ENCODE measurements at regions not wholly inside any gene's neighbourhood (a gene's known extent, or its start where the extent isn't known, plus 50 kb on each side); places are given as distances from the start of the nearest gene placed in this dataset.

DNA sequence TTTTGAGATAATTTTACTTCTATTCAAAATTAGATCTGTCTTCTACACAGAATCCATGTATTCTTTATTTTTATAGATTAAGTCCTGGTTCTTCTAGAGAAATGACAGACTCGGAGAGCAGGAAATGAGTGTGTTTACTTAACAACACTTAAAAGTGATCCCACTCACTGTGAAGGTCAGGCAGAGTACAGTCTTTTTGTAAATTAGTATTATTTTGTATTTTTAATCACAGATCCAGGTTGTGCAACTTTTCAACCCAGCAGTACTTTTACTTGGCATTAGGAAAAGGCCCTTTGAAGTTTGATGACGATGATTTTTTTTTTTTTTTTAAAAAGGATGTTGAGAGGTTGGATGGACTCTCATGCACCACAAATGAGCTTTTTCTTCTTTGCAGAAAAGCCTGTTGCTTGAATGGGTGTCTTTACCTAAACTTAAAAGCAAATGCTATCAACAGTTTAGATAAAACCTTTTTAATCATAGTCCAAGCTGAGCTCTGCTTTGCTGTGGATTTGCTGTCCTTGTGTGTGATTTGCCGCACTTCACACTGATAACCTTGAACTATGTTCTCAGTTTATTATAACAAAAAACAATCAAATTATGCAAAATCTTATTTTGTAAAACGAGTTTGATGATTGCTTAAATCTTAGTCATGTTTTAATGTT lies 114.1 kb downstream of the MXRA5 start:
- Mint-ChIP-seq H3K27me3 (ENCODE audit: insufficient read depth, low read depth, poor library complexity) (no peaks in the 10 kb centered on the region), H3K9me3 (no peaks in the 10 kb centered on the region), H3K4me3 (no peak overlapping the region), H3K36me3 (ENCODE audit: low read depth) (no peaks in the 10 kb centered on the region), H3K27ac (no peak overlapping the region), H3K4me1 (no peaks in the 10 kb centered on the region)
- Histone ChIP-seq H3K27ac (ENCODE audit: low read depth) (no peak overlapping the region), H3K27me3 (ENCODE audit: insufficient read depth) (no peaks in the 10 kb centered on the region), H3K4me1 (ENCODE audit: insufficient read depth) (no peaks in the 10 kb centered on the region), H3F3A (replicated peaks; ENCODE audit: low read depth) (no peaks in the 10 kb centered on the region), H3K79me2 (replicated peaks; ENCODE audit: insufficient read depth) (no peaks in the 10 kb centered on the region), H2AFZ (no peak overlapping the region), H3K4me3 (no peak overlapping the region), H3K9me2 (ENCODE audit: insufficient read depth) (no peaks in the 10 kb centered on the region), H3K36me3 (ENCODE audit: insufficient read depth) (no peaks in the 10 kb centered on the region), H4K20me1 (replicated peaks; ENCODE audit: insufficient read depth) (no peaks in the 10 kb centered on the region), H3K4me2 (no peak overlapping the region)
- no peak for ATAC-seq
- no peak for TF ChIP-seq ETS1 (IDR thresholded peaks at IDR 0.05)
- no peak for TF ChIP-seq EZH2 (IDR thresholded peaks at IDR 0.05; ENCODE audit: low read depth, unreplicated experiment)
- TF ChIP-seq POLR2AphosphoS5 (IDR thresholded peaks at IDR 0.05; ENCODE audit: low read depth) = no peak
- no peak for DNase-seq (ENCODE audit: low spot score)

- no peak overlapping the region for H3K4me3 ChIP-seq
- no peaks in the 10 kb centered on the region for H3K4me1 Mint-ChIP-seq
- H3K27ac ChIP-seq (ENCODE audit: low read depth) = no peak overlapping the region
- ATAC-seq (no peak), DNase-seq (ENCODE audit: low spot score) (no peak)
- H3K9me2 ChIP-seq (ENCODE audit: insufficient read depth) = no peaks in the 10 kb centered on the region
- no peaks in the 10 kb centered on the region for H3K9me3 Mint-ChIP-seq
- no peaks in the 10 kb centered on the region for H3K36me3 Mint-ChIP-seq (ENCODE audit: low read depth)
- no peak overlapping the region for H3K27ac Mint-ChIP-seq
- no peak overlapping the region for H3K4me2 ChIP-seq
- no peaks in the 10 kb centered on the region for H4K20me1 ChIP-seq (replicated peaks; ENCODE audit: insufficient read depth)
- TF ChIP-seq ZNF331 (CRISPR knock-in tag; IDR thresholded peaks at IDR 0.05; ENCODE audit: low read depth) (no peak), CREB1 (CRISPR knock-in tag; IDR thresholded peaks at IDR 0.05; ENCODE audit: low read depth) (no peak), STAT1 (IDR thresholded peaks at IDR 0.05; ENCODE audit: unreplicated experiment) (no peak), REST (IDR thresholded peaks at IDR 0.05; ENCODE audit: unreplicated experiment) (no peak), ETS1 (IDR thresholded peaks at IDR 0.05) (no peak), POLR2AphosphoS5 (IDR thresholded peaks at IDR 0.05; ENCODE audit: low read depth) (no peak)
- TF ChIP-seq, protein P1, sequence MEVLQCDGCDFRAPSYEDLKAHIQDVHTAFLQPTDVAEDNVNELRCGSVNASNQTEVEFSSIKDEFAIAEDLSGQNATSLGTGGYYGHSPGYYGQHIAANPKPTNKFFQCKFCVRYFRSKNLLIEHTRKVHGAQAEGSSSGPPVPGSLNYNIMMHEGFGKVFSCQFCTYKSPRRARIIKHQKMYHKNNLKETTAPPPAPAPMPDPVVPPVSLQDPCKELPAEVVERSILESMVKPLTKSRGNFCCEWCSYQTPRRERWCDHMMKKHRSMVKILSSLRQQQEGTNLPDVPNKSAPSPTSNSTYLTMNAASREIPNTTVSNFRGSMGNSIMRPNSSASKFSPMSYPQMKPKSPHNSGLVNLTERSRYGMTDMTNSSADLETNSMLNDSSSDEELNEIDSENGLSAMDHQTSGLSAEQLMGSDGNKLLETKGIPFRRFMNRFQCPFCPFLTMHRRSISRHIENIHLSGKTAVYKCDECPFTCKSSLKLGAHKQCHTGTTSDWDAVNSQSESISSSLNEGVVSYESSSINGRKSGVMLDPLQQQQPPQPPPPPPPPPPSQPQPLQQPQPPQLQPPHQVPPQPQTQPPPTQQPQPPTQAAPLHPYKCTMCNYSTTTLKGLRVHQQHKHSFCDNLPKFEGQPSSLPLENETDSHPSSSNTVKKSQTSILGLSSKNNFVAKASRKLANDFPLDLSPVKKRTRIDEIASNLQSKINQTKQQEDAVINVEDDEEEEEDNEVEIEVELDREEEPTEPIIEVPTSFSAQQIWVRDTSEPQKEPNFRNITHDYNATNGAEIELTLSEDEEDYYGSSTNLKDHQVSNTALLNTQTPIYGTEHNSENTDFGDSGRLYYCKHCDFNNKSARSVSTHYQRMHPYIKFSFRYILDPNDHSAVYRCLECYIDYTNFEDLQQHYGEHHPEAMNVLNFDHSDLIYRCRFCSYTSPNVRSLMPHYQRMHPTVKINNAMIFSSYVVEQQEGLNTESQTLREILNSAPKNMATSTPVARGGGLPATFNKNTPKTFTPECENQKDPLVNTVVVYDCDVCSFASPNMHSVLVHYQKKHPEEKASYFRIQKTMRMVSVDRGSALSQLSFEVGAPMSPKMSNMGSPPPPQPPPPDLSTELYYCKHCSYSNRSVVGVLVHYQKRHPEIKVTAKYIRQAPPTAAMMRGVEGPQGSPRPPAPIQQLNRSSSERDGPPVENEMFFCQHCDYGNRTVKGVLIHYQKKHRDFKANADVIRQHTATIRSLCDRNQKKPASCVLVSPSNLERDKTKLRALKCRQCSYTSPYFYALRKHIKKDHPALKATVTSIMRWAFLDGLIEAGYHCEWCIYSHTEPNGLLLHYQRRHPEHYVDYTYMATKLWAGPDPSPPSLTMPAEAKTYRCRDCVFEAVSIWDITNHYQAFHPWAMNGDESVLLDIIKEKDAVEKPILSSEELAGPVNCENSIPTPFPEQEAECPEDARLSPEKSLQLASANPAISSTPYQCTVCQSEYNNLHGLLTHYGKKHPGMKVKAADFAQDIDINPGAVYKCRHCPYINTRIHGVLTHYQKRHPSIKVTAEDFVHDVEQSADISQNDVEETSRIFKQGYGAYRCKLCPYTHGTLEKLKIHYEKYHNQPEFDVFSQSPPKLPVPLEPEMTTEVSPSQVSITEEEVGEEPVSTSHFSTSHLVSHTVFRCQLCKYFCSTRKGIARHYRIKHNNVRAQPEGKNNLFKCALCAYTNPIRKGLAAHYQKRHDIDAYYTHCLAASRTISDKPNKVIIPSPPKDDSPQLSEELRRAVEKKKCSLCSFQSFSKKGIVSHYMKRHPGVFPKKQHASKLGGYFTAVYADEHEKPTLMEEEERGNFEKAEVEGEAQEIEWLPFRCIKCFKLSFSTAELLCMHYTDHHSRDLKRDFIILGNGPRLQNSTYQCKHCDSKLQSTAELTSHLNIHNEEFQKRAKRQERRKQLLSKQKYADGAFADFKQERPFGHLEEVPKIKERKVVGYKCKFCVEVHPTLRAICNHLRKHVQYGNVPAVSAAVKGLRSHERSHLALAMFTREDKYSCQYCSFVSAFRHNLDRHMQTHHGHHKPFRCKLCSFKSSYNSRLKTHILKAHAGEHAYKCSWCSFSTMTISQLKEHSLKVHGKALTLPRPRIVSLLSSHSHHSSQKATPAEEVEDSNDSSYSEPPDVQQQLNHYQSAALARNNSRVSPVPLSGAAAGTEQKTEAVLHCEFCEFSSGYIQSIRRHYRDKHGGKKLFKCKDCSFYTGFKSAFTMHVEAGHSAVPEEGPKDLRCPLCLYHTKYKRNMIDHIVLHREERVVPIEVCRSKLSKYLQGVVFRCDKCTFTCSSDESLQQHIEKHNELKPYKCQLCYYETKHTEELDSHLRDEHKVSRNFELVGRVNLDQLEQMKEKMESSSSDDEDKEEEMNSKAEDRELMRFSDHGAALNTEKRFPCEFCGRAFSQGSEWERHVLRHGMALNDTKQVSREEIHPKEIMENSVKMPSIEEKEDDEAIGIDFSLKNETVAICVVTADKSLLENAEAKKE (CRISPR knock-in tag; IDR thresholded peaks at IDR 0.05) = no peak
- no peak overlapping the region for H3K4me3 Mint-ChIP-seq
- no peaks in the 10 kb centered on the region for H3K27me3 ChIP-seq (ENCODE audit: insufficient read depth)
- no peaks in the 10 kb centered on the region for H3F3A ChIP-seq (replicated peaks; ENCODE audit: low read depth)
- no peaks in the 10 kb centered on the region for H3K4me1 ChIP-seq (ENCODE audit: insufficient read depth)
- no peaks in the 10 kb centered on the region for H3K27me3 Mint-ChIP-seq (ENCODE audit: insufficient read depth, low read depth, poor library complexity)
- no peaks in the 10 kb centered on the region for H3K36me3 ChIP-seq (ENCODE audit: insufficient read depth)
- no peaks in the 10 kb centered on the region for H3K79me2 ChIP-seq (replicated peaks; ENCODE audit: insufficient read depth)
- H2AFZ ChIP-seq = no peak overlapping the region
Measured at GRCh38 chrX:3231766-3232165, 114.7 kb downstream of the MXRA5 start.
